ENCODE measurements at regions not wholly inside any gene's neighbourhood (a gene's known extent, or its start where the extent isn't known, plus 50 kb on each side); places are given as distances from the start of the nearest gene placed in this dataset.

- TF ChIP-seq, protein P1, sequence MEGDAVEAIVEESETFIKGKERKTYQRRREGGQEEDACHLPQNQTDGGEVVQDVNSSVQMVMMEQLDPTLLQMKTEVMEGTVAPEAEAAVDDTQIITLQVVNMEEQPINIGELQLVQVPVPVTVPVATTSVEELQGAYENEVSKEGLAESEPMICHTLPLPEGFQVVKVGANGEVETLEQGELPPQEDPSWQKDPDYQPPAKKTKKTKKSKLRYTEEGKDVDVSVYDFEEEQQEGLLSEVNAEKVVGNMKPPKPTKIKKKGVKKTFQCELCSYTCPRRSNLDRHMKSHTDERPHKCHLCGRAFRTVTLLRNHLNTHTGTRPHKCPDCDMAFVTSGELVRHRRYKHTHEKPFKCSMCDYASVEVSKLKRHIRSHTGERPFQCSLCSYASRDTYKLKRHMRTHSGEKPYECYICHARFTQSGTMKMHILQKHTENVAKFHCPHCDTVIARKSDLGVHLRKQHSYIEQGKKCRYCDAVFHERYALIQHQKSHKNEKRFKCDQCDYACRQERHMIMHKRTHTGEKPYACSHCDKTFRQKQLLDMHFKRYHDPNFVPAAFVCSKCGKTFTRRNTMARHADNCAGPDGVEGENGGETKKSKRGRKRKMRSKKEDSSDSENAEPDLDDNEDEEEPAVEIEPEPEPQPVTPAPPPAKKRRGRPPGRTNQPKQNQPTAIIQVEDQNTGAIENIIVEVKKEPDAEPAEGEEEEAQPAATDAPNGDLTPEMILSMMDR (IDR thresholded peaks at IDR 0.05), result no peak
- TF ChIP-seq POLR2AphosphoS5 (IDR thresholded peaks at IDR 0.05) (no peak), EP300 (IDR thresholded peaks at IDR 0.05) (no peak), POLR2A (IDR thresholded peaks at IDR 0.05) (no peak)
Measured at GRCh38 chr2:228838819-228839218, 432.3 kb downstream of the PID1 start.
